ENCODE measurements at regions not wholly inside any gene's neighbourhood (a gene's known extent, or its start where the extent isn't known, plus 50 kb on each side); places are given as distances from the start of the nearest gene placed in this dataset.

DNA sequence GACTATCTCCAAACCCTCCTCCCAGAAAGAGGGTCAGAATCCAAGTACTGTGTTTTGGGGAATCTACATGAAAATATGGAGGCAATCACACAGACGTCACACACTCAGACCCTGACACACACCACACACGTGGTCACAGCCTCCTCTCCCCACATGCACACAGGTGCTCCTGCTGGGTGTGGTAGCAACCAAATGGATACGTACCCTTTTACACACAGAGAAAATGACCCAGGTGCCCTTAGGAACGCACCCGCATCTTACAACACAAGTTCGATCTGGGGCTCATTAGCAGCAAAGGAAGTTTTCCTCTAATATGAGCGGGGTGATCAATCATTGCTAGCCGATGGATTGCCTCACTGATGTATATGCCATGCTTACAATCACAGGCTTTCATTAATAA lies 480.2 kb upstream of the KLF4 start:
- H3K9me3 ChIP-seq = no peaks in the 10 kb centered on the region
- H3K27me3 ChIP-seq = no peaks in the 10 kb centered on the region
- 74 to 76% methylated on average over 6 to 8 of the region's 8 CpGs for WGBS, 2 donors
- no peaks in the 10 kb centered on the region for H3K36me3 ChIP-seq
- TF ChIP-seq, protein P1, sequence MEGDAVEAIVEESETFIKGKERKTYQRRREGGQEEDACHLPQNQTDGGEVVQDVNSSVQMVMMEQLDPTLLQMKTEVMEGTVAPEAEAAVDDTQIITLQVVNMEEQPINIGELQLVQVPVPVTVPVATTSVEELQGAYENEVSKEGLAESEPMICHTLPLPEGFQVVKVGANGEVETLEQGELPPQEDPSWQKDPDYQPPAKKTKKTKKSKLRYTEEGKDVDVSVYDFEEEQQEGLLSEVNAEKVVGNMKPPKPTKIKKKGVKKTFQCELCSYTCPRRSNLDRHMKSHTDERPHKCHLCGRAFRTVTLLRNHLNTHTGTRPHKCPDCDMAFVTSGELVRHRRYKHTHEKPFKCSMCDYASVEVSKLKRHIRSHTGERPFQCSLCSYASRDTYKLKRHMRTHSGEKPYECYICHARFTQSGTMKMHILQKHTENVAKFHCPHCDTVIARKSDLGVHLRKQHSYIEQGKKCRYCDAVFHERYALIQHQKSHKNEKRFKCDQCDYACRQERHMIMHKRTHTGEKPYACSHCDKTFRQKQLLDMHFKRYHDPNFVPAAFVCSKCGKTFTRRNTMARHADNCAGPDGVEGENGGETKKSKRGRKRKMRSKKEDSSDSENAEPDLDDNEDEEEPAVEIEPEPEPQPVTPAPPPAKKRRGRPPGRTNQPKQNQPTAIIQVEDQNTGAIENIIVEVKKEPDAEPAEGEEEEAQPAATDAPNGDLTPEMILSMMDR (IDR thresholded peaks at IDR 0.05) = no peak
- no peak for TF ChIP-seq POLR2A (IDR thresholded peaks at IDR 0.05)
- no peak for DNase-seq
- intact Hi-C loops (cut with DNase I) = no loop called here
- peaks cover 0 to 76% (median 9%) of the 10 kb centered on the region in 3 donors for H3K4me1 ChIP-seq
- no peak overlapping the region for H3K4me3 ChIP-seq
- peak overlapping the region in 3 of 4 donors; percentile 70 to 87 (median 72) for H3K27ac ChIP-seq

DNA sequence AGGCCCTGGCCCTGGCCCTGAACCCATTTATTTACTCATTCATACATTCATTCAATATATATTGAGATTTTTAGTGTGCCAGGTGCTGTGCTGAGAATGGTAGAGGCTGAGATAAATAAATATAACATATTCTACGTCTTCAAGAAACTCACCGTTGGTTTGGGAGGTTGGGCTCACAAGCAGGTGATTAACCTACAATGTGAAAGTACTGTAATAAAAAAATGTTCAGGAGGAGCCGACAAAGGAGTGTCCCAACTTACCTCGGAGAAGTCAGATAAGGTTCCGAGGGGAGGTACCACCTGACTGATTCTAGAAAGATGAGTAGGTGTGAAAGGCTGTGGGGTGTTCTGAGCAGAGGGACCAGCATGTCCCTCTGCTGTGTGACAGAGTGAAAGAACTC lies 479.6 kb upstream of the KLF4 start:
- Histone ChIP-seq H3K27ac (peak overlapping the region in 3 of 4 donors; percentile 70 to 87 (median 72)), H3K4me1 (peaks cover 0 to 72% (median 9%) of the 10 kb centered on the region in 3 donors), H3K9me3 (no peaks in the 10 kb centered on the region), H3K27me3 (no peaks in the 10 kb centered on the region), H3K4me3 (no peak overlapping the region), H3K36me3 (no peaks in the 10 kb centered on the region)
- TF ChIP-seq, protein P1 (IDR thresholded peaks at IDR 0.05) = no peak
- no peak for TF ChIP-seq POLR2A (IDR thresholded peaks at IDR 0.05)
- intact Hi-C loops (cut with DNase I) = no loop called here
- 36 to 53% methylated on average over 5 of the region's 5 CpGs for WGBS, 2 donors
- DNase-seq = no peak

DNA sequence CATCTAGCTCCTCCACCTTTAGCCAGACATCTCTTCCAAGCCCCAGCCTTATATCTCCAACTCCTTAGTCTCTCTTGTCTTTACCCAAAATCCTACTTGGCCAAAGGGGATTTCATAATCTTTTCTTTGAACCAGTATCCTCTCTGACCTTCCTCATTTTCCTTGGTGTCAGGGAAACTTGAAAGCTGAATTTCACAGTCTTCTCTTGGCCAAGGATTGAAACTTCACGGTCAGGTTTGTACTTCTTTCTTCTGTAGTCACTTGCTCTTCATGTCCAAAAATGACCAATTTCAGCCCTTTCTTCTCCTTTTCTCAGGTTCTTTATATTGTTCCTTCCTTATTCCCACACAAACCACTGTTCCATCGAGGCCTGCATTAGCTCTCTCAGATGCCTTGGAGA lies 473.7 kb upstream of the KLF4 start:
- H3K27me3 ChIP-seq = no peaks in the 10 kb centered on the region
- TF ChIP-seq POLR2A (IDR thresholded peaks at IDR 0.05) = no peak
- TF ChIP-seq, protein P1 (IDR thresholded peaks at IDR 0.05) = no peak
- intact Hi-C loops (cut with DNase I) = no loop called here
- 79 to 80% methylated on average over 2 of the region's 2 CpGs for WGBS, 2 donors
- H3K36me3 ChIP-seq = no peaks in the 10 kb centered on the region
- H3K4me1 ChIP-seq = peaks cover 0 to 16% (median 4%) of the 10 kb centered on the region in 3 donors
- no peak overlapping the region for H3K4me3 ChIP-seq
- DNase-seq = no peak
- H3K27ac ChIP-seq = no peak overlapping the region
- H3K9me3 ChIP-seq = no peaks in the 10 kb centered on the region

DNA sequence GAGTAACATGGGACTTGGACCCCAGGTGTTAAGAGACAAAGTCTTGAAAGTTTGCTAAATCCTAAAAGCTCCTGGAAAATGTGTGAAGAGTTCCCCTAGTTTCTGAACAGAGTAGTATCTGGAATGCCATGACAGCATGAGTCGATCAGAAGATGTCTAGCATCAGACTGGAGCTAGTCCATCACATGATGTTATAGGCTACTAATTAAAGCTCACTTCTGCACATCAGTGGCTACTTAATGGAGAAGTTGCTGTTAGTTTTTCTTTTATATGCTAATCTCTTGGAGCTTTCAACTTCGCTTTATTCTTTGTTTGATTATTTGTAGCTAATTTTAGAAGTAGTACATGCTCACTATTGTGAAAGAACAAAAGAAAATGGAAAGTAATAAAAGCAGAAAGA lies 471.3 kb upstream of the KLF4 start:
- intact Hi-C loops (cut with DNase I) = no loop called here
- H3K4me1 ChIP-seq = no peaks in the 10 kb centered on the region
- DNase-seq = no peak
- WGBS, 2 donors = 65 to 68% methylated on average over 2 of the region's 2 CpGs
- H3K4me3 ChIP-seq = no peak overlapping the region
- H3K9me3 ChIP-seq = no peaks in the 10 kb centered on the region
- no peaks in the 10 kb centered on the region for H3K27me3 ChIP-seq
- TF ChIP-seq, protein P1 (IDR thresholded peaks at IDR 0.05) = no peak
- no peak for TF ChIP-seq POLR2A (IDR thresholded peaks at IDR 0.05)
- no peaks in the 10 kb centered on the region for H3K36me3 ChIP-seq
- no peak overlapping the region for H3K27ac ChIP-seq

DNA sequence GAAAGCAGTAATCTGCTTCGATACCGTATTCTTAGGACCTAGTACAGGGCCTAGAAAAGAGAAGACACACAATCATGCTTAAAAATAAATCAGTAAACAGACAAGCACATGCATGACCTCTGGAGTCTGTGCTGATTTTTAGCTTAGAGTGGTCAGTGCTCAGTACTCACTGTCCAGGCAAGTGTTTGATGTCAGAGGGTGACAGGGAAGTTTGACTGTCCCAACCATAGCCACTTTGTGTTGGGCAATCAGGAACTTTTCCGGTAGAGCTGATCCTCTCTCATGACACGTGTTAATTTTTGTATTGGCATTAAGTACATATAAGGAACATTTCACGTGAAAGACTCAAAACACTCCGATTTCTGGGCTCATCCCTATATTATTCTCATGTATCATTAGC lies 464.7 kb upstream of the KLF4 start:
- no peak for TF ChIP-seq POLR2A (IDR thresholded peaks at IDR 0.05)
- TF ChIP-seq, protein P1 (IDR thresholded peaks at IDR 0.05) = no peak
- no peaks in the 10 kb centered on the region for H3K4me1 ChIP-seq
- H3K27me3 ChIP-seq = no peaks in the 10 kb centered on the region
- intact Hi-C loops (cut with DNase I) = no loop called here
- H3K27ac ChIP-seq = no peak overlapping the region
- H3K36me3 ChIP-seq = no peaks in the 10 kb centered on the region
- no peak for DNase-seq
- no peaks in the 10 kb centered on the region for H3K9me3 ChIP-seq
- WGBS, 2 donors = 86 to 88% methylated on average over 6 of the region's 6 CpGs
- no peak overlapping the region for H3K4me3 ChIP-seq
